Suprapubic skin (tissue), 4 donors: ENCODE measurements at regions not wholly inside any gene's neighbourhood (a gene's known extent, or its start where the extent isn't known, plus 50 kb on each side); places are given as distances from the start of the nearest gene placed in this dataset.

ENCODE experiments used
- EP300 ChIP-seq: sonication (generic); formaldehyde crosslinking; IDR thresholded peaks from one replicate; pipeline ENCODE4 v1.6.1; 2017; ENCODE audit warnings: antibody characterized with exemption
- POLR2A ChIP-seq, 2 donors: fragments of 450-650 bp; IDR thresholded peaks; one replicate each; pipeline ENCODE4 v1.6.1; 2017; ENCODE audit warnings: antibody characterized with exemption in 2 of 2, mild to moderate bottlenecking in 2 of 2, moderate library complexity in 2 of 2
- POLR2AphosphoS5 ChIP-seq, 3 donors: sonication (generic); formaldehyde crosslinking; IDR thresholded peaks; one replicate each; pipeline ENCODE4 v1.6.1; 2017; ENCODE audit warnings: antibody characterized with exemption in 3 of 3
- TF ChIP-seq, protein P1 (sequence below), 2 donors: fragments of 200-600 bp in 1 of 2; fragments of 450-650 bp in 1 of 2; sonication (generic) in 1 of 2; IDR thresholded peaks; one replicate each; pipeline ENCODE4 v1.5.1; 2016 to 2019; ENCODE audit warnings: antibody characterized with exemption in 2 of 2, mild to moderate bottlenecking in 1 of 2, moderate library complexity in 1 of 2

- TF ChIP-seq, protein P1, sequence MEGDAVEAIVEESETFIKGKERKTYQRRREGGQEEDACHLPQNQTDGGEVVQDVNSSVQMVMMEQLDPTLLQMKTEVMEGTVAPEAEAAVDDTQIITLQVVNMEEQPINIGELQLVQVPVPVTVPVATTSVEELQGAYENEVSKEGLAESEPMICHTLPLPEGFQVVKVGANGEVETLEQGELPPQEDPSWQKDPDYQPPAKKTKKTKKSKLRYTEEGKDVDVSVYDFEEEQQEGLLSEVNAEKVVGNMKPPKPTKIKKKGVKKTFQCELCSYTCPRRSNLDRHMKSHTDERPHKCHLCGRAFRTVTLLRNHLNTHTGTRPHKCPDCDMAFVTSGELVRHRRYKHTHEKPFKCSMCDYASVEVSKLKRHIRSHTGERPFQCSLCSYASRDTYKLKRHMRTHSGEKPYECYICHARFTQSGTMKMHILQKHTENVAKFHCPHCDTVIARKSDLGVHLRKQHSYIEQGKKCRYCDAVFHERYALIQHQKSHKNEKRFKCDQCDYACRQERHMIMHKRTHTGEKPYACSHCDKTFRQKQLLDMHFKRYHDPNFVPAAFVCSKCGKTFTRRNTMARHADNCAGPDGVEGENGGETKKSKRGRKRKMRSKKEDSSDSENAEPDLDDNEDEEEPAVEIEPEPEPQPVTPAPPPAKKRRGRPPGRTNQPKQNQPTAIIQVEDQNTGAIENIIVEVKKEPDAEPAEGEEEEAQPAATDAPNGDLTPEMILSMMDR (IDR thresholded peaks at IDR 0.05) = no peak
- no peak for TF ChIP-seq POLR2A (IDR thresholded peaks at IDR 0.05)
- no peak for TF ChIP-seq EP300
- no peak for TF ChIP-seq POLR2AphosphoS5 (IDR thresholded peaks at IDR 0.05)
Measured at GRCh38 chr11:92829121-92829520, 140.3 kb upstream of the MTNR1B start.
